CD4-positive, alpha-beta T cell (primary cell): ENCODE measurements at regions not wholly inside any gene's neighbourhood (a gene's known extent, or its start where the extent isn't known, plus 50 kb on each side); places are given as distances from the start of the nearest gene placed in this dataset.
"Not testable (repeated sequence)": the region's sequence is repeated elsewhere in the genome, so short reads cannot be mapped to it uniquely, and the experiment has no call there.

Experiments used
- ATAC-seq: fragments of 200-7000 bp; cut with Tn5 transposase; one replicate; pipeline ENCODE4 v1.10.0; 2022; ENCODE audit warnings: mild to moderate bottlenecking; ENCODE audit not compliant: poor library complexity
- CTCF ChIA-PET: fragments of 350-600 bp; sonication (Branson Sonifier 250); formaldehyde crosslinking; loops from one replicate; lab custom pipeline; 2021; ENCODE audit warnings: antibody characterized with exemption, inconsistent platforms; lab: Charles Lee
- POLR2A ChIA-PET: fragments of 350-600 bp; sonication (Branson Sonifier 250); formaldehyde crosslinking; loops from one replicate; lab custom pipeline; 2021; ENCODE audit warnings: antibody characterized with exemption, inconsistent platforms; lab: Charles Lee
- DNase-seq, 14 experiments: peaks; one replicate each; pipeline ENCODE4 v3.0.0-alpha.2; 2013 to 2020; ENCODE audit warnings: mixed read lengths in 2 of 14
- H3K27ac ChIP-seq, 2 donors: one replicate each; pipeline versions ENCODE4 v1.5.1 to v1.7.0; 2013; ENCODE audit warnings: low read length in 2 of 2, low read depth in 1 of 2, mild to moderate bottlenecking in 1 of 2
- H3K27me3 ChIP-seq, 2 experiments: 1 replicate in 1 of 2; 2 replicates in 1 of 2; pipeline versions ENCODE4 v1.6.1 to v1.7.0; 2013; ENCODE audit warnings: low read length in 2 of 2, control low read depth in 1 of 2, mild to moderate bottlenecking in 1 of 2, moderate library complexity in 1 of 2; ENCODE audit not compliant: insufficient read depth in 2 of 2, control insufficient read depth in 1 of 2
- H3K36me3 ChIP-seq: one replicate; pipeline ENCODE4 v1.6.1; 2013; ENCODE audit warnings: low read length, control low read depth; ENCODE audit not compliant: insufficient read depth
- H3K4me1 ChIP-seq: one replicate; pipeline ENCODE4 v1.6.1; 2013; ENCODE audit warnings: low read length, control low read depth; ENCODE audit not compliant: insufficient read depth
- H3K4me3 ChIP-seq: one replicate; pipeline ENCODE4 v1.5.1; 2013; ENCODE audit warnings: mild to moderate bottlenecking, low read length, moderate library complexity
- H3K9me3 ChIP-seq, 2 experiments: 1 replicate in 1 of 2; 2 replicates in 1 of 2; pipeline versions ENCODE4 v1.6.1 to v1.7.0; 2013; ENCODE audit warnings: low read length in 2 of 2, mild to moderate bottlenecking in 2 of 2, control low read depth in 1 of 2, moderate library complexity in 1 of 2; ENCODE audit not compliant: control insufficient read depth in 1 of 2, insufficient read depth in 1 of 2
- H3K27ac Mint-ChIP-seq: one replicate; pipeline ENCODE4 v1.8.0; 2020; ENCODE audit warnings: mixed read lengths
- H3K27me3 Mint-ChIP-seq: one replicate; pipeline ENCODE4 v1.8.0; 2021; ENCODE audit warnings: mixed read lengths
- H3K36me3 Mint-ChIP-seq: one replicate; pipeline ENCODE4 v1.8.0; 2021; ENCODE audit warnings: low read depth, mixed read lengths
- H3K4me1 Mint-ChIP-seq: one replicate; pipeline ENCODE4 v1.8.0; 2021; ENCODE audit warnings: low read depth, mixed read lengths
- H3K4me3 Mint-ChIP-seq: one replicate; pipeline ENCODE4 v1.8.0; 2020; ENCODE audit warnings: mild to moderate bottlenecking, mixed read lengths
- H3K9me3 Mint-ChIP-seq: one replicate; pipeline ENCODE4 v1.8.0; 2020; ENCODE audit warnings: mixed read lengths
- intact Hi-C, 2 experiments: fragments of 100-400 bp; cut with DNase I in 1 of 2; cut with micrococcal nuclease in 1 of 2; formaldehyde crosslinking; loops; one replicate each; pipeline versions ENCODE4 v1.15.1 to v1.9.0; 2023 to 2025; cut with DNase I, micrococcal nuclease

- CTCF ChIA-PET, H3K36me3 Mint-ChIP-seq, H3K4me1 ChIP-seq, H3K4me3 ChIP-seq, H3K4me3 Mint-ChIP-seq, H3K27ac ChIP-seq, H3K36me3 ChIP-seq, intact Hi-C loops, DNase-seq, ATAC-seq, POLR2A ChIA-PET, H3K27ac Mint-ChIP-seq, H3K27me3 Mint-ChIP-seq, H3K27me3 ChIP-seq, H3K4me1 Mint-ChIP-seq, H3K9me3 Mint-ChIP-seq: not testable (repeated sequence)
- H3K9me3 ChIP-seq, result peaks cover 0 to 46% of the 10 kb centered on the region in 2 experiments
These were observed 328.9 kb downstream of the ZNF479 start for GRCh38 chr7:56803336-56803735.

GRCh38 chr7:56802191-56802590 is 330.0 kb downstream of the ZNF479 start:
- H3K9me3 Mint-ChIP-seq, H3K27ac Mint-ChIP-seq, H3K4me1 Mint-ChIP-seq, H3K36me3 Mint-ChIP-seq, CTCF ChIA-PET, H3K27ac ChIP-seq, intact Hi-C loops, ATAC-seq, H3K4me3 Mint-ChIP-seq, H3K4me1 ChIP-seq, H3K27me3 ChIP-seq, H3K27me3 Mint-ChIP-seq, POLR2A ChIA-PET, H3K4me3 ChIP-seq, H3K36me3 ChIP-seq, DNase-seq: not testable (repeated sequence)
- peaks cover 0 to 46% of the 10 kb centered on the region in 2 experiments for H3K9me3 ChIP-seq

GRCh38 chr7:56801774-56802173 is 330.5 kb downstream of the ZNF479 start:
- DNase-seq, intact Hi-C loops, H3K4me3 Mint-ChIP-seq, H3K4me1 Mint-ChIP-seq, CTCF ChIA-PET, H3K36me3 ChIP-seq, H3K27ac ChIP-seq, H3K36me3 Mint-ChIP-seq, POLR2A ChIA-PET, ATAC-seq, H3K4me3 ChIP-seq, H3K27me3 ChIP-seq, H3K9me3 Mint-ChIP-seq, H3K4me1 ChIP-seq, H3K27ac Mint-ChIP-seq, H3K27me3 Mint-ChIP-seq: not testable (repeated sequence)
- H3K9me3 ChIP-seq, result peaks cover 0 to 46% of the 10 kb centered on the region in 2 experiments

- DNase-seq, H3K36me3 ChIP-seq, intact Hi-C loops: not testable (repeated sequence)
These were observed 333.4 kb downstream of the ZNF479 start for GRCh38 chr7:56798876-56799275.

GRCh38 chr7:56787474-56787873 is 344.8 kb downstream of the ZNF479 start:
- H3K4me1 Mint-ChIP-seq, H3K36me3 Mint-ChIP-seq, CTCF ChIA-PET, H3K4me3 ChIP-seq, H3K36me3 ChIP-seq, intact Hi-C loops, H3K27ac ChIP-seq, ATAC-seq, H3K27ac Mint-ChIP-seq, H3K27me3 ChIP-seq, H3K9me3 Mint-ChIP-seq, H3K27me3 Mint-ChIP-seq, DNase-seq, POLR2A ChIA-PET, H3K4me3 Mint-ChIP-seq, H3K4me1 ChIP-seq: not testable (repeated sequence)
- H3K9me3 ChIP-seq, result peaks cover 0 to 13% of the 10 kb centered on the region in 2 experiments

More at GRCh38 chr7:56798876-56799275, 333.4 kb downstream of the ZNF479 start:
- H3K4me1 Mint-ChIP-seq, CTCF ChIA-PET, H3K27me3 ChIP-seq, ATAC-seq, H3K4me3 Mint-ChIP-seq, H3K27ac ChIP-seq, H3K27me3 Mint-ChIP-seq, H3K27ac Mint-ChIP-seq, H3K4me3 ChIP-seq, POLR2A ChIA-PET, H3K4me1 ChIP-seq, H3K9me3 Mint-ChIP-seq, H3K36me3 Mint-ChIP-seq: not testable (repeated sequence)
- peaks cover 0 to 24% of the 10 kb centered on the region in 2 experiments for H3K9me3 ChIP-seq
